Colonic mucosa (tissue), 4 donors: ENCODE measurements at regions not wholly inside any gene's neighbourhood (a gene's known extent, or its start where the extent isn't known, plus 50 kb on each side); places are given as distances from the start of the nearest gene placed in this dataset.

ENCODE experiments used
- DNase-seq: peaks from one replicate; pipeline ENCODE4 v3.0.0-alpha.2; 2020
- H3K27ac ChIP-seq: fragments of 200-600 bp; one replicate; pipeline ENCODE4 v1.8.0; 2021
- H3K27me3 ChIP-seq: fragments of 200-600 bp; one replicate; pipeline ENCODE4 v1.8.0; 2021
- H3K36me3 ChIP-seq: fragments of 200-600 bp; one replicate; pipeline ENCODE4 v1.8.0; 2021
- H3K4me1 ChIP-seq: fragments of 200-600 bp; one replicate; pipeline ENCODE4 v1.8.0; 2021; ENCODE audit warnings: mild to moderate bottlenecking
- H3K4me3 ChIP-seq: fragments of 200-600 bp; one replicate; pipeline ENCODE4 v1.8.0; 2021
- H3K9ac ChIP-seq, 2 donors: one replicate each; pipeline ENCODE4 v1.7.0; 2013; ENCODE audit warnings: control low read depth in 2 of 2, low read depth in 2 of 2, low read length in 2 of 2
- H3K9me3 ChIP-seq: fragments of 200-600 bp; one replicate; pipeline ENCODE4 v1.8.0; 2021
- CTCF ChIP-seq: fragments of 200-600 bp; IDR thresholded peaks from one replicate; pipeline ENCODE4 v1.8.0; 2022; ENCODE audit warnings: antibody characterized with exemption, mild to moderate bottlenecking
- intact Hi-C: fragments of 100-400 bp; cut with DNase I; formaldehyde crosslinking; loops from one replicate; pipeline ENCODE4 v1.14.1; 2022
- donor health status: healthy.
- donor health status: DM: no; HTN: no; CAD: no.
- donor health status: DM: no; HTN: no; CAD: no.

GRCh38 chr12:102746963-102747362 lies 170.1 kb downstream of the PAH start:
- Histone ChIP-seq H3K27me3 (no peaks in the 10 kb centered on the region), H3K36me3 (no peaks in the 10 kb centered on the region), H3K27ac (no peak overlapping the region), H3K9ac (no peak overlapping the region), H3K9me3 (no peaks in the 10 kb centered on the region), H3K4me1 (no peaks in the 10 kb centered on the region), H3K4me3 (no peak overlapping the region)
- no peak for TF ChIP-seq CTCF
- intact Hi-C loops, result no loop called here
- DNase-seq, result no peak

- no peak overlapping the region for H3K4me3 ChIP-seq
- no peaks in the 10 kb centered on the region for H3K9me3 ChIP-seq
- H3K4me1 ChIP-seq, result no peaks in the 10 kb centered on the region
- intact Hi-C loops, result no loop called here
- TF ChIP-seq CTCF, result no peak
- DNase-seq, result no peak
- H3K27ac ChIP-seq, result no peak overlapping the region
- H3K27me3 ChIP-seq, result no peaks in the 10 kb centered on the region
- H3K36me3 ChIP-seq, result no peaks in the 10 kb centered on the region
- H3K9ac ChIP-seq, result no peak overlapping the region
Measured at GRCh38 chr12:102745971-102746600, 171.0 kb downstream of the PAH start.

- no peak for DNase-seq
- Histone ChIP-seq H3K4me1 (no peaks in the 10 kb centered on the region), H3K27me3 (no peaks in the 10 kb centered on the region), H3K9me3 (no peaks in the 10 kb centered on the region), H3K27ac (no peak overlapping the region), H3K9ac (no peak overlapping the region), H3K4me3 (no peak overlapping the region), H3K36me3 (no peaks in the 10 kb centered on the region)
- intact Hi-C loops, result no loop called here
- TF ChIP-seq CTCF, result no peak
Measured at GRCh38 chr12:102741196-102741595, 175.8 kb downstream of the PAH start.

GRCh38 chr12:102740141-102740955 lies 176.7 kb downstream of the PAH start:
- Histone ChIP-seq H3K4me1 (no peaks in the 10 kb centered on the region), H3K9me3 (no peaks in the 10 kb centered on the region), H3K4me3 (no peak overlapping the region), H3K9ac (no peak overlapping the region), H3K36me3 (no peaks in the 10 kb centered on the region), H3K27me3 (no peaks in the 10 kb centered on the region), H3K27ac (no peak overlapping the region)
- no peak for TF ChIP-seq CTCF
- no peak for DNase-seq
- intact Hi-C loops, result no loop called here

GRCh38 chr12:102736328-102736727 lies 180.7 kb downstream of the PAH start:
- no peak overlapping the region for H3K9ac ChIP-seq
- H3K27me3 ChIP-seq, result no peaks in the 10 kb centered on the region
- no peak overlapping the region for H3K27ac ChIP-seq
- TF ChIP-seq CTCF, result no peak
- no peak overlapping the region for H3K4me3 ChIP-seq
- H3K4me1 ChIP-seq, result no peaks in the 10 kb centered on the region
- intact Hi-C loops, result no loop called here
- no peaks in the 10 kb centered on the region for H3K36me3 ChIP-seq
- DNase-seq, result no peak
- H3K9me3 ChIP-seq, result no peaks in the 10 kb centered on the region
